Fibroblast of the conjunctiva (primary cell): ENCODE measurements at regions not wholly inside any gene's neighbourhood (a gene's known extent, or its start where the extent isn't known, plus 50 kb on each side); places are given as distances from the start of the nearest gene placed in this dataset.
"Not testable (repeated sequence)": the region's sequence is repeated elsewhere in the genome, so short reads cannot be mapped to it uniquely, and the experiment has no call there.

Source experiments
- DNase-seq: peaks from one replicate; pipeline ENCODE4 v3.0.0-alpha.2; 2010; ENCODE audit warnings: low read depth

- no peak for DNase-seq
Observed at GRCh38 chr3:59254433-59254832, 204.6 kb upstream of the CFAP20DC start.

GRCh38 chr3:59253523-59253922 lies 203.7 kb upstream of the CFAP20DC start:
- no peak for DNase-seq

GRCh38 chr3:59251869-59252268 lies 202.0 kb upstream of the CFAP20DC start:
- DNase-seq = no peak

GRCh38 chr3:59250600-59250999 lies 200.8 kb upstream of the CFAP20DC start:
- DNase-seq = no peak

GRCh38 chr3:59249698-59250361 lies 200.0 kb upstream of the CFAP20DC start:
- DNase-seq = no peak

GRCh38 chr3:59249004-59249403 lies 199.2 kb upstream of the CFAP20DC start:
- DNase-seq = no peak

- DNase-seq = no peak
Observed at GRCh38 chr3:59247402-59247841, 197.6 kb upstream of the CFAP20DC start.

GRCh38 chr3:59246719-59247401 lies 197.0 kb upstream of the CFAP20DC start:
- no peak for DNase-seq

GRCh38 chr3:59245859-59246501 lies 196.2 kb upstream of the CFAP20DC start:
- no peak for DNase-seq

- DNase-seq = no peak
Observed at GRCh38 chr3:59245300-59245858, 195.6 kb upstream of the CFAP20DC start.

- DNase-seq = no peak
Observed at GRCh38 chr3:59244343-59244742, 194.5 kb upstream of the CFAP20DC start.

- no peak for DNase-seq
Observed at GRCh38 chr3:59243476-59243875, 193.7 kb upstream of the CFAP20DC start.

- DNase-seq = no peak
Observed at GRCh38 chr3:59240666-59241255, 190.9 kb upstream of the CFAP20DC start.

GRCh38 chr3:59237121-59237520 lies 187.3 kb upstream of the CFAP20DC start:
- no peak for DNase-seq

GRCh38 chr3:59235634-59236012 lies 185.8 kb upstream of the CFAP20DC start:
- DNase-seq = no peak

- DNase-seq = no peak
Observed at GRCh38 chr3:59234884-59235633, 185.2 kb upstream of the CFAP20DC start.

GRCh38 chr3:59230379-59230778 lies 180.6 kb upstream of the CFAP20DC start:
- DNase-seq = not testable (repeated sequence)

GRCh38 chr3:59213860-59214259 lies 164.0 kb upstream of the CFAP20DC start:
- no peak for DNase-seq

GRCh38 chr3:59212128-59212779 lies 162.4 kb upstream of the CFAP20DC start:
- peak; percentile 35 for DNase-seq

GRCh38 chr3:59210260-59210659 lies 160.4 kb upstream of the CFAP20DC start:
- DNase-seq = no peak

GRCh38 chr3:59192473-59192872 lies 142.6 kb upstream of the CFAP20DC start:
- DNase-seq = peak; percentile 10
